ENCODE measurements at regions not wholly inside any gene's neighbourhood (a gene's known extent, or its start where the extent isn't known, plus 50 kb on each side); places are given as distances from the start of the nearest gene placed in this dataset.

DNA sequence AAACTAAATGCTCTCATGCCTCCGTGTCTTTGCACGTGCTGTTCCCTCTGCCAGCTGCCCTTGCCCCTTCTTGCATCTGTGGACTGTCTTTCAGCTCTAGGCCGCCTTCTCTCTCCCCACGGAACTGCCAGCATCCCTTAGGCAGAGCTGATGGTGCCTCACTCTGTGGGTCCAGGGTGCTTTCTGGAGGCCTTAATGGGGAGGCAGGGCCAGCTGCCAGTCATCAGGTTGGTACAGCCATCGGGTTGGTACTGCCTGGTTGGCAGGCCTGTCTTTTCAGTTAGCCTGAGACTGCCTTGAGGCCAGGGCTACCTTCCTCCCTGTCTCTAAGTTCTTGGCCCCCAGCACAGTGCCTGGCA, 61.4 kb upstream of the TARBP1 start:
- TF ChIP-seq POLR2A (IDR thresholded peaks at IDR 0.05; ENCODE audit: low read length) (no peak), GATA1 (IDR thresholded peaks at IDR 0.05; ENCODE audit: low read depth, low read length) (no peak)

Data from erythroblast (primary cell).